H1 (cell line): ENCODE measurements at regions not wholly inside any gene's neighbourhood (a gene's known extent, or its start where the extent isn't known, plus 50 kb on each side); places are given as distances from the start of the nearest gene placed in this dataset.

Experiments used
- CTCF ChIA-PET: fragments of 300-600 bp; sonication (Branson Sonifier 250); formaldehyde crosslinking; loops from one replicate; lab custom pipeline; 2021; ENCODE audit not compliant: partially characterized antibody; lab: Charles Lee
- POLR2A ChIA-PET: fragments of 300-600 bp; sonication (Branson Sonifier 250); formaldehyde crosslinking; loops from one replicate; lab custom pipeline; 2021; ENCODE audit warnings: inconsistent platforms; ENCODE audit not compliant: partially characterized antibody; lab: Charles Lee
- DNase-seq, 2 experiments: peaks; one replicate each; pipeline versions ENCODE4 v3.0.0 to v3.0.0-alpha.2; 2010 to 2022; ENCODE audit warnings: low spot score in 2 of 2, low read depth in 1 of 2, mixed read lengths in 1 of 2
- FAIRE-seq: peaks from 2 replicates; lab custom pipeline; 2011; peaks lifted over from hg19 to GRCh38; lab: Jason Lieb, UNC
- H2AFZ ChIP-seq: 2 replicates; pipeline ENCODE4 v1.8.1; 2012; ENCODE audit warnings: low read length, inconsistent platforms
- H2AK5ac ChIP-seq: 2 replicates; pipeline ENCODE4 v1.6.1; 2013; ENCODE audit warnings: low read depth, low read length
- H2BK120ac ChIP-seq: replicated peaks from 2 replicates; pipeline ENCODE3; 2013; ENCODE audit warnings: low read depth, low read length, inconsistent platforms
- H2BK12ac ChIP-seq: 2 replicates; pipeline ENCODE4 v1.6.1; 2013; ENCODE audit warnings: low read depth, low read length
- H2BK15ac ChIP-seq: 2 replicates; pipeline ENCODE4 v1.6.1; 2013; ENCODE audit warnings: low read length
- H2BK20ac ChIP-seq: 2 replicates; pipeline ENCODE4 v1.6.1; 2013; ENCODE audit warnings: low read length
- H2BK5ac ChIP-seq: 2 replicates; pipeline ENCODE4 v1.6.1; 2013; ENCODE audit warnings: low read depth, low read length
- H3K14ac ChIP-seq: 2 replicates; pipeline ENCODE4 v1.6.1; 2013; ENCODE audit warnings: inconsistent platforms; ENCODE audit not compliant: insufficient read length
- H3K18ac ChIP-seq: 2 replicates; pipeline ENCODE4 v1.6.1; 2013; ENCODE audit warnings: low read length; ENCODE audit errors: extremely low read depth
- H3K23ac ChIP-seq: 2 replicates; pipeline ENCODE4 v1.6.1; 2013; ENCODE audit warnings: inconsistent platforms; ENCODE audit not compliant: insufficient read length
- H3K23me2 ChIP-seq: 2 replicates; pipeline ENCODE4 v1.6.1; 2013; ENCODE audit warnings: low read depth, low read length
- H3K27ac ChIP-seq: 2 replicates; pipeline ENCODE4 v1.6.1; 2011; ENCODE audit warnings: low read depth, low read length, inconsistent platforms
- H3K27me3 ChIP-seq, 4 experiments: replicated peaks in 1 of 4; 1 replicate in 1 of 4; 2 replicates in 3 of 4; pipeline versions ENCODE4 v1.6.1 to v1.8.1; 2011 to 2013; ENCODE audit warnings: low read length in 3 of 4, mild to moderate bottlenecking in 3 of 4, inconsistent platforms in 2 of 4, mixed read lengths in 2 of 4, moderate library complexity in 1 of 4; ENCODE audit not compliant: control insufficient read depth in 3 of 4, insufficient read depth in 3 of 4; ENCODE audit errors: extremely low read depth in 1 of 4
- H3K36me3 ChIP-seq, 4 experiments: 2 replicates each; pipeline versions ENCODE4 v1.6.1 to v1.8.1; 2011 to 2013; ENCODE audit warnings: mild to moderate bottlenecking in 4 of 4, low read length in 3 of 4, moderate library complexity in 2 of 4, control low read depth in 1 of 4, inconsistent platforms in 1 of 4; ENCODE audit not compliant: insufficient read depth in 4 of 4, control insufficient read depth in 2 of 4
- H3K4ac ChIP-seq: replicated peaks from 2 replicates; pipeline ENCODE3; 2013; ENCODE audit warnings: low read length, low read depth, mixed read lengths, inconsistent platforms; ENCODE audit not compliant: insufficient read length
- H3K4me1 ChIP-seq, 4 experiments: replicated peaks in 1 of 4; 1 replicate in 1 of 4; 2 replicates in 3 of 4; pipeline versions ENCODE4 v1.6.1 to v1.8.1; 2011 to 2013; ENCODE audit warnings: low read length in 3 of 4, inconsistent platforms in 2 of 4, mixed read lengths in 1 of 4; ENCODE audit not compliant: insufficient read depth in 4 of 4, control insufficient read depth in 3 of 4
- H3K4me2 ChIP-seq, 2 experiments: 2 replicates each; pipeline versions ENCODE4 v1.6.1 to v1.8.1; 2011 to 2013; ENCODE audit warnings: low read depth in 2 of 2, low read length in 2 of 2, control low read depth in 1 of 2, inconsistent platforms in 1 of 2, mild to moderate bottlenecking in 1 of 2; ENCODE audit not compliant: insufficient read depth in 1 of 2
- H3K4me3 ChIP-seq, 4 experiments: fragments of 200-600, 300-600 bp in 1 of 4; sonication (generic), shearing (Covaris generic), sonication (Bioruptor Twin) in 1 of 4; 2 replicates each; pipeline versions ENCODE4 v1.5.1 to v1.8.1; 2011 to 2016; ENCODE audit warnings: low read length in 4 of 4, low read depth in 3 of 4, control low read depth in 2 of 4, inconsistent platforms in 2 of 4, mild to moderate bottlenecking in 2 of 4, mixed read lengths in 1 of 4, moderate library complexity in 1 of 4; ENCODE audit not compliant: insufficient read depth in 2 of 4; ENCODE audit errors: extremely low read depth in 1 of 4
- H3K56ac ChIP-seq: replicated peaks from 2 replicates; pipeline ENCODE3; 2013; ENCODE audit warnings: low read depth, mild to moderate bottlenecking, mixed read lengths, low read length, inconsistent platforms; ENCODE audit not compliant: insufficient read length
- H3K79me1 ChIP-seq: 2 replicates; pipeline ENCODE4 v1.6.1; 2013; ENCODE audit warnings: low read depth, low read length, control low read depth
- H3K79me2 ChIP-seq, 2 experiments: 2 replicates each; pipeline versions ENCODE4 v1.6.1 to v1.8.1; 2012 to 2013; ENCODE audit warnings: low read length in 2 of 2, mild to moderate bottlenecking in 2 of 2, inconsistent platforms in 1 of 2; ENCODE audit not compliant: insufficient read depth in 2 of 2, control insufficient read depth in 1 of 2
- H3K9ac ChIP-seq, 4 experiments: replicated peaks in 1 of 4; 1 replicate in 1 of 4; 2 replicates in 3 of 4; pipeline versions ENCODE4 v1.6.1 to v1.8.1; 2011 to 2013; ENCODE audit warnings: low read depth in 3 of 4, low read length in 3 of 4, control low read depth in 2 of 4, mild to moderate bottlenecking in 2 of 4, moderate library complexity in 2 of 4, inconsistent platforms in 1 of 4; ENCODE audit errors: extremely low read depth in 1 of 4
- H3K9me3 ChIP-seq, 2 experiments: 2 replicates each; pipeline versions ENCODE4 v1.6.1 to v1.8.1; 2012 to 2013; ENCODE audit warnings: mild to moderate bottlenecking in 2 of 2, moderate library complexity in 2 of 2, control low read depth in 1 of 2, inconsistent platforms in 1 of 2, low read depth in 1 of 2, low read length in 1 of 2, mixed read lengths in 1 of 2; ENCODE audit not compliant: insufficient read depth in 2 of 2
- H4K20me1 ChIP-seq, 2 experiments: replicated peaks in 1 of 2; 2 replicates each; pipeline versions ENCODE3 to v1.8.1; 2011 to 2013; ENCODE audit warnings: inconsistent platforms in 2 of 2, low read length in 2 of 2, mild to moderate bottlenecking in 1 of 2; ENCODE audit not compliant: insufficient read depth in 2 of 2, control insufficient read depth in 1 of 2
- H4K5ac ChIP-seq: 2 replicates; pipeline ENCODE4 v1.6.1; 2013; ENCODE audit warnings: low read length, low read depth, mixed read lengths, inconsistent platforms; ENCODE audit not compliant: insufficient read length
- H4K8ac ChIP-seq: 2 replicates; pipeline ENCODE4 v1.8.0; 2013; ENCODE audit warnings: mild to moderate bottlenecking, moderate library complexity, low read length, inconsistent platforms; ENCODE audit not compliant: insufficient read depth; ENCODE audit errors: extremely low read depth
- H4K91ac ChIP-seq: replicated peaks from 2 replicates; pipeline ENCODE3; 2013; ENCODE audit warnings: low read length, mixed read lengths, inconsistent platforms; ENCODE audit not compliant: insufficient read length
- PHF8 ChIP-seq: fragments of 200-600 bp; sonication (generic); conservative IDR thresholded peaks from 2 replicates; pipeline ENCODE4 v1.7.1; 2012; ENCODE audit warnings: low read depth, mild to moderate bottlenecking, inconsistent platforms, low read length, moderate library complexity
- POLR2A ChIP-seq, 2 experiments: IDR thresholded peaks; 1 replicate in 1 of 2; 2 replicates in 1 of 2; pipeline ENCODE4 v1.6.1; 2011; ENCODE audit warnings: low read depth in 2 of 2, low read length in 2 of 2, mild to moderate bottlenecking in 2 of 2; ENCODE audit errors: control extremely low read depth in 1 of 2
- RNF2 ChIP-seq: fragments of 200-900, 300-1000 bp; sonication (generic); IDR thresholded peaks from 2 replicates; pipeline ENCODE4 v1.7.1; 2016; ENCODE audit warnings: borderline replicate concordance, low read depth, mild to moderate bottlenecking, antibody characterized with exemption, low read length; ENCODE audit not compliant: poor library complexity, severe bottlenecking; ENCODE audit errors: missing control alignments
- TBP ChIP-seq: IDR thresholded peaks from 2 replicates; pipeline ENCODE4 v1.6.1; 2011; ENCODE audit warnings: low read depth, low read length, improper control_type of control experiment
- WGBS, 2 experiments: shearing (Covaris generic) in 1 of 2; methylation state at CpG; one replicate each; pipeline versions ENCODE4 v1.1.6 to v1.1.7; 2013 to 2015; ENCODE audit warnings: low lambda C conversion rate in 2 of 2, mixed read lengths in 2 of 2, inconsistent platforms in 1 of 2, low coverage in 1 of 2, missing lambda C conversion rate in 1 of 2; ENCODE audit not compliant: insufficient replicate concordance in 2 of 2, insufficient coverage in 1 of 2, insufficient read length in 1 of 2; ENCODE audit errors: extremely low coverage in 1 of 2, missing lambda C conversion rate in 1 of 2; 5-methylcytosine and 5-hydroxymethylcytosine counted together
- TF ChIP-seq, protein P1 (sequence below), 3 experiments: IDR thresholded peaks; 1 replicate in 2 of 3; 2 replicates in 1 of 3; pipeline versions ENCODE4 v1.5.1 to v1.6.1; 2011; ENCODE audit warnings: low read length in 3 of 3, mild to moderate bottlenecking in 3 of 3, inconsistent platforms in 2 of 3, low read depth in 1 of 3, moderate library complexity in 1 of 3; ENCODE audit not compliant: insufficient read depth in 1 of 3; ENCODE audit errors: control extremely low read depth in 1 of 3
- TF ChIP-seq, protein P2 (sequence below): IDR thresholded peaks from 2 replicates; pipeline ENCODE4 v1.6.1; 2012; ENCODE audit warnings: inconsistent platforms

DNA sequence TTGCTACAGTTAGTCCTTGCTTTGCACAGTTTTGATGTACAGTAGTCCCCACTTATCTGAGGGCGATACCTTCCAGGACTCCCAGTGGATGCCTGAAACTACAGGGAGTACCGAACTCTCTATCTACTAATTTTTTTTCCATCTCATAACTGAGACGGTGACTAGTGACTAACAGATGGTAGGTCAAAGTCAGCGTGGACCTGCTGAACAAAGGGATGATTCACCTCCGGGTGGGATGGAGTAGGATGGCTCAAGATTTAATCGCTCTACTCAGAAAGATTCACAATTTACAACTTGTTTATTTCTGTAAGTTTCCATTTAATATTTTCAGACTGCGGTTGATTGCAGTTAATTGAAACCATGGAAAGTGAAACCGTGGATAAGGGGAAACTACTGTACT is 655.8 kb downstream of the ZNF674 start:
- Histone ChIP-seq H3K79me2 (no peaks in the 10 kb centered on the region), H3K27ac (no peak overlapping the region), H3K27me3 (no peaks in the 10 kb centered on the region), H3K18ac (no peak overlapping the region), H3K9ac (no peak overlapping the region), H3K23me2 (no peaks in the 10 kb centered on the region), H2BK5ac (no peak overlapping the region), H3K9me3 (no peaks in the 10 kb centered on the region), H3K23ac (no peak overlapping the region), H3K4me3 (no peak overlapping the region), H4K91ac (no peak overlapping the region), H2AFZ (no peak overlapping the region), H2BK15ac (no peak overlapping the region), H2AK5ac (no peak overlapping the region), H3K14ac (no peak overlapping the region), H4K5ac (no peak overlapping the region), H2BK20ac (no peak overlapping the region), H3K4ac (no peak overlapping the region)
- no peak for DNase-seq
- POLR2A ChIA-PET = no interaction called here
- 93% methylated on average over 8 of the region's 8 CpGs; no CpG with 5 or more reads in 1 of the 2 experiments for whole genome bisulfite sequencing, 2 experiments
- TF ChIP-seq, protein P1, sequence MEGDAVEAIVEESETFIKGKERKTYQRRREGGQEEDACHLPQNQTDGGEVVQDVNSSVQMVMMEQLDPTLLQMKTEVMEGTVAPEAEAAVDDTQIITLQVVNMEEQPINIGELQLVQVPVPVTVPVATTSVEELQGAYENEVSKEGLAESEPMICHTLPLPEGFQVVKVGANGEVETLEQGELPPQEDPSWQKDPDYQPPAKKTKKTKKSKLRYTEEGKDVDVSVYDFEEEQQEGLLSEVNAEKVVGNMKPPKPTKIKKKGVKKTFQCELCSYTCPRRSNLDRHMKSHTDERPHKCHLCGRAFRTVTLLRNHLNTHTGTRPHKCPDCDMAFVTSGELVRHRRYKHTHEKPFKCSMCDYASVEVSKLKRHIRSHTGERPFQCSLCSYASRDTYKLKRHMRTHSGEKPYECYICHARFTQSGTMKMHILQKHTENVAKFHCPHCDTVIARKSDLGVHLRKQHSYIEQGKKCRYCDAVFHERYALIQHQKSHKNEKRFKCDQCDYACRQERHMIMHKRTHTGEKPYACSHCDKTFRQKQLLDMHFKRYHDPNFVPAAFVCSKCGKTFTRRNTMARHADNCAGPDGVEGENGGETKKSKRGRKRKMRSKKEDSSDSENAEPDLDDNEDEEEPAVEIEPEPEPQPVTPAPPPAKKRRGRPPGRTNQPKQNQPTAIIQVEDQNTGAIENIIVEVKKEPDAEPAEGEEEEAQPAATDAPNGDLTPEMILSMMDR (IDR thresholded peaks at IDR 0.05; ENCODE audit: control extremely low read depth in 1 of 3, insufficient read depth in 1 of 3, low read depth in 1 of 3, low read length in 3 of 3) = no peak
- TF ChIP-seq PHF8 = no peak
- no peak for TF ChIP-seq POLR2A (IDR thresholded peaks at IDR 0.05; ENCODE audit: control extremely low read depth in 1 of 2, low read depth in 2 of 2, low read length in 2 of 2)
- TF ChIP-seq, protein P2, sequence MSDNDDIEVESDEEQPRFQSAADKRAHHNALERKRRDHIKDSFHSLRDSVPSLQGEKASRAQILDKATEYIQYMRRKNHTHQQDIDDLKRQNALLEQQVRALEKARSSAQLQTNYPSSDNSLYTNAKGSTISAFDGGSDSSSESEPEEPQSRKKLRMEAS = no peak
- no peak for TF ChIP-seq TBP
- no peak for TF ChIP-seq RNF2
- TF ChIP-seq, all 59 proteins: peak for 0
- CTCF ChIA-PET = no interaction called here
- no peak overlapping the region for H4K8ac ChIP-seq
- no peaks in the 10 kb centered on the region for H4K20me1 ChIP-seq
- no peak overlapping the region for H2BK120ac ChIP-seq
- FAIRE-seq = no peak
- H3K36me3 ChIP-seq = no peaks in the 10 kb centered on the region
- no peaks in the 10 kb centered on the region for H3K79me1 ChIP-seq
- H3K4me2 ChIP-seq = no peak overlapping the region
- H2BK12ac ChIP-seq = no peak overlapping the region
- H3K4me1 ChIP-seq = peaks cover 0 to 5% (median 0%) of the 10 kb centered on the region in 4 experiments; a peak in 2 of 7 replicates
- no peak overlapping the region for H3K56ac ChIP-seq
